ENCODE measurements at regions not wholly inside any gene's neighbourhood (a gene's known extent, or its start where the extent isn't known, plus 50 kb on each side); places are given as distances from the start of the nearest gene placed in this dataset.

DNA sequence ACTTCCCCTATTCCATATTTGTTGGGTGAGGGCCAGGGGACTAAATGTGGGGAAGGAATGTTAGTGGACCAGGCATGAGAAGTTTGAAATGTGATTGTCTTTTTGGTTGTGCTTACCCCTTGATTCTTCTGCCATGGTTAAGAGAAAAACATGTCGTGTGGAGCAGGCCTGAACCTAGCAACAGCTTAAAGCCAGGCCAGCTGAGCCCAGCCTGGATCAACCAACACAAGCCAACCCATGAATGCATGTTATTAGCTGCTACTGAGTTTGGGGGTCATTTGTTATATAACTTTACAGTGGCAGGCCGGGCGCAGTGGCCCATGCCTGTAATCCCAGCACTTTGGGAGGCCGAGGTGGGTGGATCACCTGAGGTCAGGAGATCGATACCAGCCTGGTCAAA lies 52.4 kb upstream of the TRIO start:
- no peak for TF ChIP-seq BCL3 (CRISPR knock-in tag; IDR thresholded peaks at IDR 0.05)
- no peak for TF ChIP-seq KAT2B (IDR thresholded peaks at IDR 0.05; ENCODE audit: borderline replicate concordance, low read depth, low read length)
- TF ChIP-seq, protein P1, sequence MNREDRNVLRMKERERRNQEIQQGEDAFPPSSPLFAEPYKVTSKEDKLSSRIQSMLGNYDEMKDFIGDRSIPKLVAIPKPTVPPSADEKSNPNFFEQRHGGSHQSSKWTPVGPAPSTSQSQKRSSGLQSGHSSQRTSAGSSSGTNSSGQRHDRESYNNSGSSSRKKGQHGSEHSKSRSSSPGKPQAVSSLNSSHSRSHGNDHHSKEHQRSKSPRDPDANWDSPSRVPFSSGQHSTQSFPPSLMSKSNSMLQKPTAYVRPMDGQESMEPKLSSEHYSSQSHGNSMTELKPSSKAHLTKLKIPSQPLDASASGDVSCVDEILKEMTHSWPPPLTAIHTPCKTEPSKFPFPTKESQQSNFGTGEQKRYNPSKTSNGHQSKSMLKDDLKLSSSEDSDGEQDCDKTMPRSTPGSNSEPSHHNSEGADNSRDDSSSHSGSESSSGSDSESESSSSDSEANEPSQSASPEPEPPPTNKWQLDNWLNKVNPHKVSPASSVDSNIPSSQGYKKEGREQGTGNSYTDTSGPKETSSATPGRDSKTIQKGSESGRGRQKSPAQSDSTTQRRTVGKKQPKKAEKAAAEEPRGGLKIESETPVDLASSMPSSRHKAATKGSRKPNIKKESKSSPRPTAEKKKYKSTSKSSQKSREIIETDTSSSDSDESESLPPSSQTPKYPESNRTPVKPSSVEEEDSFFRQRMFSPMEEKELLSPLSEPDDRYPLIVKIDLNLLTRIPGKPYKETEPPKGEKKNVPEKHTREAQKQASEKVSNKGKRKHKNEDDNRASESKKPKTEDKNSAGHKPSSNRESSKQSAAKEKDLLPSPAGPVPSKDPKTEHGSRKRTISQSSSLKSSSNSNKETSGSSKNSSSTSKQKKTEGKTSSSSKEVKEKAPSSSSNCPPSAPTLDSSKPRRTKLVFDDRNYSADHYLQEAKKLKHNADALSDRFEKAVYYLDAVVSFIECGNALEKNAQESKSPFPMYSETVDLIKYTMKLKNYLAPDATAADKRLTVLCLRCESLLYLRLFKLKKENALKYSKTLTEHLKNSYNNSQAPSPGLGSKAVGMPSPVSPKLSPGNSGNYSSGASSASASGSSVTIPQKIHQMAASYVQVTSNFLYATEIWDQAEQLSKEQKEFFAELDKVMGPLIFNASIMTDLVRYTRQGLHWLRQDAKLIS (CRISPR knock-in tag; IDR thresholded peaks at IDR 0.05) = no peak

All from HepG2 (cell line).